Stimulated activated CD8-positive, alpha-beta memory T cell treated with anti-CD3 and anti-CD28 coated beads, Interleukin-15, amount 100 ng/mL, for 4 hours (primary cell): ENCODE measurements at regions not wholly inside any gene's neighbourhood (a gene's known extent, or its start where the extent isn't known, plus 50 kb on each side); places are given as distances from the start of the nearest gene placed in this dataset.
"Not testable (repeated sequence)": the region's sequence is repeated elsewhere in the genome, so short reads cannot be mapped to it uniquely, and the experiment has no call there.

Experiments
- DNase-seq, 2 donors: peaks; one replicate each; pipeline ENCODE4 v3.0.0-alpha.2; 2020; ENCODE audit warnings: low read depth in 2 of 2

GRCh38 chr20:19895761-19896160, 121.4 kb upstream of the NAA20 start:
- DNase-seq = no peak

GRCh38 chr20:19897891-19898290, 119.3 kb upstream of the NAA20 start:
- DNase-seq = no peak

GRCh38 chr20:19901226-19901625, 115.9 kb upstream of the NAA20 start:
- DNase-seq = no peak

GRCh38 chr20:19903168-19903811, 113.9 kb upstream of the NAA20 start:
- no peak for DNase-seq

GRCh38 chr20:19907326-19908056, 109.7 kb upstream of the NAA20 start:
- DNase-seq = no peak

- no peak for DNase-seq
These were observed 108.6 kb upstream of the NAA20 start for GRCh38 chr20:19908576-19908975.

- no peak for DNase-seq
These were observed 107.4 kb upstream of the NAA20 start for GRCh38 chr20:19909725-19910124.

- no peak for DNase-seq
These were observed 105.3 kb upstream of the NAA20 start for GRCh38 chr20:19911810-19912382.

- no peak for DNase-seq
These were observed 103.8 kb upstream of the NAA20 start for GRCh38 chr20:19913349-19913748.

- DNase-seq = no peak
These were observed 103.1 kb upstream of the NAA20 start for GRCh38 chr20:19913927-19914614.

- DNase-seq = no peak
These were observed 101.9 kb upstream of the NAA20 start for GRCh38 chr20:19915111-19915798.

GRCh38 chr20:19916531-19917485, 100.4 kb upstream of the NAA20 start:
- DNase-seq = no peak

- no peak for DNase-seq
These were observed 98.2 kb upstream of the NAA20 start for GRCh38 chr20:19918965-19919329.

GRCh38 chr20:19920381-19921138, 96.6 kb upstream of the NAA20 start:
- no peak for DNase-seq

GRCh38 chr20:19921284-19921793, 95.8 kb upstream of the NAA20 start:
- DNase-seq = no peak

GRCh38 chr20:19921829-19922228, 95.3 kb upstream of the NAA20 start:
- DNase-seq = not testable (repeated sequence)

- DNase-seq = no peak
These were observed 94.4 kb upstream of the NAA20 start for GRCh38 chr20:19922716-19923115.

GRCh38 chr20:19923762-19924161, 93.4 kb upstream of the NAA20 start:
- DNase-seq = no peak

GRCh38 chr20:19924255-19924654, 92.9 kb upstream of the NAA20 start:
- DNase-seq = no peak

GRCh38 chr20:19926591-19926990, 90.6 kb upstream of the NAA20 start:
- no peak for DNase-seq
